ENCODE measurements at regions not wholly inside any gene's neighbourhood (a gene's known extent, or its start where the extent isn't known, plus 50 kb on each side); places are given as distances from the start of the nearest gene placed in this dataset.
A peak's percentile ranks its signal among the peaks of the same experiment; 100 is the strongest.
"Not testable (repeated sequence)": the region's sequence is repeated elsewhere in the genome, so short reads cannot be mapped to it uniquely, and the experiment has no call there.

GRCh38 chr1:200305806-200306205 lies 104.0 kb downstream of the ZNF281 start:
- Mint-ChIP-seq H3K4me3 (no peak overlapping the region), H3K9me3 (no peaks in the 10 kb centered on the region), H3K27ac (no peak overlapping the region), H3K4me1 (ENCODE audit: low read depth) (peaks cover 14% of the 10 kb centered on the region), H3K27me3 (ENCODE audit: low read depth) (peaks cover 33% of the 10 kb centered on the region), H3K36me3 (ENCODE audit: low read depth) (no peaks in the 10 kb centered on the region)

GRCh38 chr1:200304171-200304570 lies 105.7 kb downstream of the ZNF281 start:
- Mint-ChIP-seq H3K27me3 (ENCODE audit: low read depth) (peaks cover 44% of the 10 kb centered on the region), H3K36me3 (ENCODE audit: low read depth) (no peaks in the 10 kb centered on the region), H3K4me3 (no peak overlapping the region), H3K4me1 (ENCODE audit: low read depth) (peaks cover 14% of the 10 kb centered on the region), H3K9me3 (no peaks in the 10 kb centered on the region), H3K27ac (no peak overlapping the region)

- H3K27ac Mint-ChIP-seq = peak overlapping the region; percentile 45
These were observed 106.9 kb downstream of the ZNF281 start for GRCh38 chr1:200302921-200303290.

GRCh38 chr1:200302192-200302920 lies 107.5 kb downstream of the ZNF281 start:
- no peaks in the 10 kb centered on the region for H3K9me3 Mint-ChIP-seq
- H3K4me3 Mint-ChIP-seq = peak overlapping the region; percentile 85
- H3K36me3 Mint-ChIP-seq (ENCODE audit: low read depth) = no peaks in the 10 kb centered on the region
- peak overlapping the region; percentile 45 for H3K27ac Mint-ChIP-seq
- peaks cover 11% of the 10 kb centered on the region for H3K4me1 Mint-ChIP-seq (ENCODE audit: low read depth)
- peaks cover 48% of the 10 kb centered on the region for H3K27me3 Mint-ChIP-seq (ENCODE audit: low read depth)

More at GRCh38 chr1:200302921-200303290, 106.9 kb downstream of the ZNF281 start:
- no peaks in the 10 kb centered on the region for H3K36me3 Mint-ChIP-seq (ENCODE audit: low read depth)
- no peaks in the 10 kb centered on the region for H3K9me3 Mint-ChIP-seq
- peaks cover 46% of the 10 kb centered on the region for H3K27me3 Mint-ChIP-seq (ENCODE audit: low read depth)
- peak overlapping the region; percentile 85 for H3K4me3 Mint-ChIP-seq
- H3K4me1 Mint-ChIP-seq (ENCODE audit: low read depth) = peaks cover 14% of the 10 kb centered on the region

GRCh38 chr1:200301152-200301551 lies 108.7 kb downstream of the ZNF281 start:
- H3K36me3 Mint-ChIP-seq (ENCODE audit: low read depth) = no peaks in the 10 kb centered on the region
- peaks cover 6% of the 10 kb centered on the region for H3K4me1 Mint-ChIP-seq (ENCODE audit: low read depth)
- H3K9me3 Mint-ChIP-seq = no peaks in the 10 kb centered on the region
- no peak overlapping the region for H3K4me3 Mint-ChIP-seq
- H3K27ac Mint-ChIP-seq = no peak overlapping the region
- H3K27me3 Mint-ChIP-seq (ENCODE audit: low read depth) = peaks cover 48% of the 10 kb centered on the region

GRCh38 chr1:200299571-200299970 lies 110.3 kb downstream of the ZNF281 start:
- Mint-ChIP-seq H3K4me1 (ENCODE audit: low read depth) (peaks cover 6% of the 10 kb centered on the region), H3K27ac (no peak overlapping the region), H3K9me3 (no peaks in the 10 kb centered on the region), H3K27me3 (ENCODE audit: low read depth) (peaks cover 35% of the 10 kb centered on the region), H3K4me3 (no peak overlapping the region), H3K36me3 (ENCODE audit: low read depth) (no peaks in the 10 kb centered on the region)

GRCh38 chr1:200298242-200298641 lies 111.6 kb downstream of the ZNF281 start:
- no peak overlapping the region for H3K27ac Mint-ChIP-seq
- peaks cover 28% of the 10 kb centered on the region for H3K27me3 Mint-ChIP-seq (ENCODE audit: low read depth)
- no peak overlapping the region for H3K4me3 Mint-ChIP-seq
- no peaks in the 10 kb centered on the region for H3K36me3 Mint-ChIP-seq (ENCODE audit: low read depth)
- H3K9me3 Mint-ChIP-seq = no peaks in the 10 kb centered on the region
- H3K4me1 Mint-ChIP-seq (ENCODE audit: low read depth) = peaks cover 12% of the 10 kb centered on the region

GRCh38 chr1:200296091-200296661 lies 113.7 kb downstream of the ZNF281 start:
- H3K27me3 Mint-ChIP-seq (ENCODE audit: low read depth) = peaks cover 20% of the 10 kb centered on the region
- no peaks in the 10 kb centered on the region for H3K9me3 Mint-ChIP-seq
- H3K27ac Mint-ChIP-seq = no peak overlapping the region
- H3K36me3 Mint-ChIP-seq (ENCODE audit: low read depth) = no peaks in the 10 kb centered on the region
- H3K4me1 Mint-ChIP-seq (ENCODE audit: low read depth) = peaks cover 7% of the 10 kb centered on the region
- H3K4me3 Mint-ChIP-seq = no peak overlapping the region

GRCh38 chr1:200294241-200294640 lies 115.6 kb downstream of the ZNF281 start:
- no peaks in the 10 kb centered on the region for H3K9me3 Mint-ChIP-seq
- no peaks in the 10 kb centered on the region for H3K36me3 Mint-ChIP-seq (ENCODE audit: low read depth)
- no peak overlapping the region for H3K4me3 Mint-ChIP-seq
- H3K27ac Mint-ChIP-seq = no peak overlapping the region
- H3K27me3 Mint-ChIP-seq (ENCODE audit: low read depth) = peaks cover 12% of the 10 kb centered on the region
- H3K4me1 Mint-ChIP-seq (ENCODE audit: low read depth) = peaks cover 7% of the 10 kb centered on the region

GRCh38 chr1:200292699-200293098 lies 117.1 kb downstream of the ZNF281 start:
- no peaks in the 10 kb centered on the region for H3K9me3 Mint-ChIP-seq

GRCh38 chr1:200291106-200291505 lies 118.7 kb downstream of the ZNF281 start:
- Mint-ChIP-seq H3K4me1 (ENCODE audit: low read depth) (peaks cover 7% of the 10 kb centered on the region), H3K27ac (no peak overlapping the region), H3K9me3 (no peaks in the 10 kb centered on the region), H3K4me3 (no peak overlapping the region), H3K27me3 (ENCODE audit: low read depth) (peaks cover 10% of the 10 kb centered on the region), H3K36me3 (ENCODE audit: low read depth) (no peaks in the 10 kb centered on the region)

More at GRCh38 chr1:200292699-200293098, 117.1 kb downstream of the ZNF281 start:
- no peaks in the 10 kb centered on the region for H3K36me3 Mint-ChIP-seq (ENCODE audit: low read depth)
- no peak overlapping the region for H3K27ac Mint-ChIP-seq
- peaks cover 5% of the 10 kb centered on the region for H3K27me3 Mint-ChIP-seq (ENCODE audit: low read depth)
- peaks cover 7% of the 10 kb centered on the region for H3K4me1 Mint-ChIP-seq (ENCODE audit: low read depth)
- no peak overlapping the region for H3K4me3 Mint-ChIP-seq

GRCh38 chr1:200290010-200290685 lies 119.7 kb downstream of the ZNF281 start:
- Mint-ChIP-seq H3K36me3 (ENCODE audit: low read depth) (no peaks in the 10 kb centered on the region), H3K27me3 (ENCODE audit: low read depth) (peaks cover 10% of the 10 kb centered on the region), H3K9me3 (no peaks in the 10 kb centered on the region), H3K4me3 (no peak overlapping the region), H3K27ac (no peak overlapping the region), H3K4me1 (ENCODE audit: low read depth) (peaks cover 9% of the 10 kb centered on the region)

- no peak overlapping the region for H3K27ac Mint-ChIP-seq
These were observed 121.6 kb downstream of the ZNF281 start for GRCh38 chr1:200288226-200288625.

GRCh38 chr1:200284236-200284635 lies 125.6 kb downstream of the ZNF281 start:
- not testable (repeated sequence) for H3K27ac Mint-ChIP-seq; H3K9me3 Mint-ChIP-seq; H3K36me3 Mint-ChIP-seq (ENCODE audit: low read depth); H3K4me3 Mint-ChIP-seq; H3K27me3 Mint-ChIP-seq (ENCODE audit: low read depth); H3K4me1 Mint-ChIP-seq (ENCODE audit: low read depth)

More at GRCh38 chr1:200288226-200288625, 121.6 kb downstream of the ZNF281 start:
- H3K4me1 Mint-ChIP-seq (ENCODE audit: low read depth) = peaks cover 3% of the 10 kb centered on the region
- H3K27me3 Mint-ChIP-seq (ENCODE audit: low read depth) = peaks cover 10% of the 10 kb centered on the region
- H3K36me3 Mint-ChIP-seq (ENCODE audit: low read depth) = no peaks in the 10 kb centered on the region
- no peaks in the 10 kb centered on the region for H3K9me3 Mint-ChIP-seq
- H3K4me3 Mint-ChIP-seq = no peak overlapping the region
